GM23248 (cell line): ENCODE measurements at regions not wholly inside any gene's neighbourhood (a gene's known extent, or its start where the extent isn't known, plus 50 kb on each side); places are given as distances from the start of the nearest gene placed in this dataset.

Source experiments
- DNase-seq: peaks from one replicate; pipeline ENCODE4 v3.0.0-alpha.2; 2015
- H2AFZ ChIP-seq: fragments of 200-600 bp; sonication (generic); 2 replicates; pipeline ENCODE4 v1.6.1; 2016; ENCODE audit warnings: antibody characterized with exemption
- H3F3A ChIP-seq: fragments of 200-600 bp; sonication (generic); 2 replicates; pipeline ENCODE4 v1.6.1; 2016; ENCODE audit warnings: mild to moderate bottlenecking, antibody characterized with exemption, mixed run types; ENCODE audit not compliant: insufficient read depth
- H3K27ac ChIP-seq: fragments of 200-600 bp; sonication (generic); 2 replicates; pipeline ENCODE4 v1.5.1; 2016; ENCODE audit warnings: mild to moderate bottlenecking
- H3K27me3 ChIP-seq: fragments of 200-600 bp; sonication (generic); replicated peaks from 2 replicates; pipeline ENCODE4 v1.6.1; 2016; ENCODE audit warnings: mild to moderate bottlenecking; ENCODE audit not compliant: insufficient read depth
- H3K36me3 ChIP-seq: fragments of 200-600 bp; sonication (generic); 2 replicates; pipeline ENCODE4 v1.6.1; 2016; ENCODE audit warnings: low read depth, mild to moderate bottlenecking
- H3K4me1 ChIP-seq: fragments of 200-600 bp; sonication (generic); 2 replicates; pipeline ENCODE4 v1.6.1; 2016; ENCODE audit warnings: mild to moderate bottlenecking; ENCODE audit not compliant: insufficient read depth
- H3K4me2 ChIP-seq: fragments of 200-600 bp; sonication (generic); one replicate; pipeline ENCODE4 v1.6.1; 2016; ENCODE audit warnings: mild to moderate bottlenecking; ENCODE audit not compliant: unreplicated experiment
- H3K4me3 ChIP-seq: fragments of 200-600 bp; sonication (generic); 2 replicates; pipeline ENCODE4 v1.5.1; 2016; ENCODE audit warnings: mild to moderate bottlenecking
- H3K79me2 ChIP-seq: fragments of 200-600 bp; sonication (generic); 2 replicates; pipeline ENCODE4 v1.6.1; 2016; ENCODE audit warnings: mild to moderate bottlenecking; ENCODE audit not compliant: insufficient read depth
- H3K9ac ChIP-seq: fragments of 200-600 bp; sonication (generic); 2 replicates; pipeline ENCODE4 v1.6.1; 2016; ENCODE audit warnings: mild to moderate bottlenecking
- H3K9me2 ChIP-seq: fragments of 200-600 bp; sonication (generic); 2 replicates; pipeline ENCODE4 v1.6.1; 2016; ENCODE audit warnings: mixed run types, mild to moderate bottlenecking, moderate library complexity; ENCODE audit not compliant: insufficient read depth
- H3K9me3 ChIP-seq: fragments of 200-600 bp; sonication (generic); one replicate; pipeline ENCODE4 v1.6.1; 2017; ENCODE audit warnings: low read depth
- H4K20me1 ChIP-seq: fragments of 200-600 bp; sonication (generic); 2 replicates; pipeline ENCODE4 v1.6.0; 2016; ENCODE audit not compliant: insufficient read depth
- EZH2 ChIP-seq: fragments of 200-600 bp; sonication (generic); IDR thresholded peaks from 2 replicates; pipeline ENCODE4 v1.6.1; 2018; ENCODE audit warnings: antibody characterized with exemption, mild to moderate bottlenecking; ENCODE audit not compliant: insufficient read depth, poor library complexity, severe bottlenecking
- EZH2phosphoT487 ChIP-seq: fragments of 200-600 bp; sonication (generic); IDR thresholded peaks from 2 replicates; pipeline ENCODE4 v1.6.1; 2018; ENCODE audit warnings: antibody characterized with exemption, moderate library complexity, mild to moderate bottlenecking, low read depth; ENCODE audit not compliant: insufficient read depth
- WGBS, 2 experiments: methylation state at CpG; one replicate each; pipeline ENCODE4 v1.1.6; 2015 to 2017; ENCODE audit warnings: low lambda C conversion rate in 2 of 2, low coverage in 1 of 2; ENCODE audit errors: missing lambda C conversion rate in 2 of 2; 5-methylcytosine and 5-hydroxymethylcytosine counted together
- in situ Hi-C: fragments of 300-500 bp; cut with MboI; formaldehyde crosslinking; loops from 2 replicates; pipeline ENCODE4 v1.15.0; 2020

GRCh38 chr17:54404259-54404658 is 496.4 kb upstream of the TOM1L1 start:
- Histone ChIP-seq H3F3A (no peaks in the 10 kb centered on the region), H3K4me1 (no peaks in the 10 kb centered on the region), H3K9me2 (no peaks in the 10 kb centered on the region), H3K79me2 (no peaks in the 10 kb centered on the region), H3K4me3 (no peak overlapping the region), H3K9ac (no peak overlapping the region), H2AFZ (no peak overlapping the region), H4K20me1 (no peaks in the 10 kb centered on the region), H3K36me3 (no peaks in the 10 kb centered on the region), H3K27ac (no peak overlapping the region), H3K27me3 (no peaks in the 10 kb centered on the region), H3K9me3 (no peaks in the 10 kb centered on the region), H3K4me2 (no peak overlapping the region)
- TF ChIP-seq EZH2phosphoT487 (no peak), EZH2 (no peak)
- DNase-seq = no peak
- WGBS, 2 experiments = 5 to 9% methylated on average over 1 of the region's 1 CpG
- in situ Hi-C loops = no loop called here

DNA sequence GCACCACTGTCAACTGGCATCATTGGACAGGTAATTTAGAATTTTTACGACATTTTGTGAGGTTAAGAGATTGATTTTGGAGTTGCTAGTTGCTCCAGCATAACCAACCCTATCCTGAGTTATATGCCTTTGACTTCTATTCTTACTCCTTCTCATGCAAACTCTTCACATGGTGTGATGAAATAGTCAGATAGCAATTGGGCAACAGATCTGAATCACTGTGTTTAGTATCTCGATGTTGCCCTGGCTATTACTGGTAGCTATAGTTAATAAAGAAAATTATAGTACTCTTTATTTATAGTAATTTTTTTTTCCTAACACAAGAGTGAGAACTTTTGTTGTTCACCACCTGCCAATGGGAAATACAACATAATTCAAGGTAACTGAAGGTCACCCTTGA is 494.8 kb upstream of the TOM1L1 start:
- no peaks in the 10 kb centered on the region for H3K27me3 ChIP-seq
- no peak overlapping the region for H3K27ac ChIP-seq
- no peak for TF ChIP-seq EZH2
- TF ChIP-seq EZH2phosphoT487 = no peak
- no peaks in the 10 kb centered on the region for H3K4me1 ChIP-seq
- in situ Hi-C loops = no loop called here
- no peak overlapping the region for H3K4me3 ChIP-seq
- no peak overlapping the region for H3K4me2 ChIP-seq
- H3K9me2 ChIP-seq = no peaks in the 10 kb centered on the region
- no peak for DNase-seq
- H2AFZ ChIP-seq = no peak overlapping the region
- no peak overlapping the region for H3K9ac ChIP-seq
- no peaks in the 10 kb centered on the region for H3K9me3 ChIP-seq
- no peaks in the 10 kb centered on the region for H3K79me2 ChIP-seq
- no peaks in the 10 kb centered on the region for H4K20me1 ChIP-seq
- 10 to 13% methylated on average over 2 of the region's 2 CpGs for WGBS, 2 experiments
- H3F3A ChIP-seq = no peaks in the 10 kb centered on the region
- H3K36me3 ChIP-seq = no peaks in the 10 kb centered on the region

- WGBS, 2 experiments = 0 to 10% methylated on average over 1 of the region's 1 CpG
- no peak for DNase-seq
These were observed 491.9 kb upstream of the TOM1L1 start for GRCh38 chr17:54408731-54409130.

GRCh38 chr17:54418467-54418866 is 482.2 kb upstream of the TOM1L1 start:
- DNase-seq = no peak
- in situ Hi-C loops = no loop called here
- H3K4me1 ChIP-seq = no peaks in the 10 kb centered on the region
- H3K4me2 ChIP-seq = no peak overlapping the region
- H3K27ac ChIP-seq = no peak overlapping the region
- H3K79me2 ChIP-seq = no peaks in the 10 kb centered on the region
- no peaks in the 10 kb centered on the region for H3K9me2 ChIP-seq
- H4K20me1 ChIP-seq = no peaks in the 10 kb centered on the region
- no peak overlapping the region for H3K9ac ChIP-seq
- H3K36me3 ChIP-seq = no peaks in the 10 kb centered on the region
- no peaks in the 10 kb centered on the region for H3K27me3 ChIP-seq
- TF ChIP-seq EZH2 (no peak), EZH2phosphoT487 (no peak)
- H2AFZ ChIP-seq = no peak overlapping the region
- H3K9me3 ChIP-seq = no peaks in the 10 kb centered on the region
- no peak overlapping the region for H3K4me3 ChIP-seq
- no peaks in the 10 kb centered on the region for H3F3A ChIP-seq

More at GRCh38 chr17:54408731-54409130, 491.9 kb upstream of the TOM1L1 start:
- Histone ChIP-seq H3K27me3 (no peaks in the 10 kb centered on the region), H3F3A (no peaks in the 10 kb centered on the region), H3K9me2 (no peaks in the 10 kb centered on the region), H3K27ac (no peak overlapping the region), H3K9me3 (no peaks in the 10 kb centered on the region), H3K4me3 (no peak overlapping the region), H4K20me1 (no peaks in the 10 kb centered on the region), H3K79me2 (no peaks in the 10 kb centered on the region), H2AFZ (no peak overlapping the region), H3K9ac (no peak overlapping the region), H3K36me3 (no peaks in the 10 kb centered on the region), H3K4me1 (no peaks in the 10 kb centered on the region), H3K4me2 (no peak overlapping the region)
- in situ Hi-C loops = no loop called here
- TF ChIP-seq EZH2 = no peak
- no peak for TF ChIP-seq EZH2phosphoT487

- no peak overlapping the region for H3K9ac ChIP-seq
- in situ Hi-C loops = loop anchor here (25.0 kb wide), 1 partner anchor 112 kb away; no protein-coding TSS in a partner anchor
- 10 to 14% methylated on average over 3 of the region's 3 CpGs for WGBS, 2 experiments
These were observed 475.0 kb upstream of the TOM1L1 start for GRCh38 chr17:54425671-54426070.

More at GRCh38 chr17:54425671-54426070, 475.0 kb upstream of the TOM1L1 start:
- Histone ChIP-seq H2AFZ (no peak overlapping the region), H3K4me3 (no peak overlapping the region), H3K4me1 (no peaks in the 10 kb centered on the region), H3K9me3 (no peaks in the 10 kb centered on the region), H3K4me2 (no peak overlapping the region), H3F3A (no peaks in the 10 kb centered on the region), H3K27ac (no peak overlapping the region), H3K9me2 (no peaks in the 10 kb centered on the region), H3K27me3 (no peaks in the 10 kb centered on the region), H3K36me3 (no peaks in the 10 kb centered on the region), H3K79me2 (no peaks in the 10 kb centered on the region), H4K20me1 (no peaks in the 10 kb centered on the region)
- no peak for TF ChIP-seq EZH2
- DNase-seq = no peak
